Umbilical cord (tissue), 1 donor: ENCODE measurements at regions not wholly inside any gene's neighbourhood (a gene's known extent, or its start where the extent isn't known, plus 50 kb on each side); places are given as distances from the start of the nearest gene placed in this dataset.
"Not testable (repeated sequence)": the region's sequence is repeated elsewhere in the genome, so short reads cannot be mapped to it uniquely, and the experiment has no call there.

Source experiments
- DNase-seq: peaks from one replicate; pipeline ENCODE4 v3.0.0-alpha.2; 2015; ENCODE audit warnings: low spot score

- peak; percentile 53 for DNase-seq
Observed at GRCh38 chr5:56763711-56764466, 51.5 kb upstream of the MAP3K1 start.

- no peak for DNase-seq
Observed at GRCh38 chr5:56763182-56763581, 52.2 kb upstream of the MAP3K1 start.

DNA sequence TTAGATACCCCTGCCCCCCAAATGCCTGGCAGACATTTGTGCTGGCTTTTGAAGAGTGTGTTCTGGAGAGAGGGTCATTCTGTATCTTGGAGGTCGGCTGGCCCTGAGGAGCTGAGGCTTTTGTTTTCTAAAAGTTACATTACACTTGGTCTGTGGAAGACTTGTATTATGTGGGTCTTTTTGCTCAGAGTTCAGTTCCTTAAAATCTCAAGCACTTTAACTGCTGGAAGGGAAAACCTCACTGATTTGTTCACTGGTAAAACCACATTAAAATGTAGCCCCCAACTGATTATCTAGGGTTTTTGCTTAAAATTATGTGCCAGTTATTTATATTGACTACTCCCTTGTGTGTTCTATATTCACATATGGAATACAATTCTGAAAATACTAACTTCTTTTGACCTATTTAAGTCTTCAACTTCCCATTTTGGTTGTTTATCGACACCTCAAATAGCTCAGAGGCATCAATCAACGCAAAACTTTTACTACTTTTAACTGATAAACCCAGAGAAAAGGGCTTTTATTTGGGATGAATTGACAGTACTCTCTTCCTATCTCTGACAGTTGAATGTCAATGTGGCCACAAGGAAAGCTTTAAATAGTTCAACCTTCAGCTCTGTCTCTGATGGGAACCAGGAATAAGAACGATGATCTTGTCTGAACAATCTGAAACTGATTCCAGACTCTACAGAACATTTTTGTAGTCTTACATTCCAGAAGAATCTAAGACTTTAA is 54.0 kb upstream of the MAP3K1 start:
- peak; percentile 29 for DNase-seq

DNA sequence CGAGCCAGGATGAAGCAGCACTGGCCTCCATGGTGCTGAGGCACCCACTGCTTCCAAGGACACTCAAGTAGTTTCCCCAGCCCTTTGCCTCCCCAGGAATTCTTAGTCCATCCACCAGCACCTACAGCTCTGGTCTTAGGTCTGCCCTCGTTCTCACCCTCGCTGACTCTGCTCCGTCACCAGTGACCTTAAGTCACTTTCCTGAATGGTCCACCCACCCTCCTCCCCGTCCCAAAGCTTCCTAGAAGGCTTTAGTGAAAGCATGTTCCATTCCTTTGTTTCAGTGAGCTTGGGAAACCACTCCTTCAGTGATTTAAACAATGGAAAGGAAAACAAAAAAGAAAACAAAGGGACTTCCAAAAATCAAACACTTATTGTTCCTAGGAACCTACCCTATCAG is 54.6 kb upstream of the MAP3K1 start:
- no peak for DNase-seq

DNA sequence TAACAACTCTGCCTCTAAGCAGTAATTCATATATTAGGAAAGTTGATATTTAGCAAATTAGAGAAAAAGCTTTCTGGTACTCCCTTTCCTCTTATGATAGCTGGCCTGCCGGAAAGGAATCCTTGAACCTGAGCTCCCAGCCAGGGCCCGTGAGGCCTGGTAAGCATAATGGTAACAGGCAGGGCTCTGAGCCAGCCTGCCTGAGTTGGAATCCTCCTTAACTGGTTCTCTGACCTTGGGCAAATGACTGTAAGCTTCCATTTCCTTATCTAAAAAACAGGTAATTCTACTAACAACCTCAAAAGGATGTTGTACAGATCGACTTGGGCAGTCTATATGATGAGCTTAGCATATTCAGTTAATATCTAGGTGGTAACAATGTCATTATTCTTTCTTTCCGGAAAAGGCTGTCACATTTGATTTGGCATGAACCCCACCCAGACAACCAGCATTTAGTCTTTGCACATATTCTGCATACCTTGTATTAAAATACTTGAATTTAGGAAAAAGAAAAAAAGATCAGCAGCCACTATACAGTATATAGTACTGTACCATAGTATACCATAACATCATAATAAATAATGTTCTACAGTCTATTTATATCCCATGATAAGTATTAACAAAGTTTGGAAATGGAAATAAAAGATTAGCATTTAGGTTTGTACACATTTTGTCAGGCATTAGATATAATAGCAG is 55.7 kb upstream of the MAP3K1 start:
- DNase-seq: peak; percentile 68

DNA sequence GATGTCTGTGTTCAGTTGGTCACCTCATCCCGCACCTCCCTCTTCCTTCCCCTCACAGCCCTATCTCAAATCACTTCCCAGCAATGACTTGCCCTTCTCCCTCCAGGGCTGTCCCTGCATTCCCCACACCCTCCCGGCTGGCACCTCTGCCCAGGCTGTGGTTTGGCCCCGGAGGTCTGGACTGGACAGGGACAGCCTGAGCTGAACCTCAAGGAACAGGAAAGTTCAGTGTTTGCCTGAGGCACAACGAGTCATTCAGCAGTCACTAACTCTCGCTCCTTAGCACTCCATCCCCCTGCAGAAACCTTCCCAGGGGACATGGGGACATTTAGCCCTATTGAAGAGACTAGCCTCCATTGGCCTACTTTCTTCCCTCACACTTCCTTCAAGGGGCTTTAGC is 58.3 kb upstream of the MAP3K1 start:
- DNase-seq: no peak

DNA sequence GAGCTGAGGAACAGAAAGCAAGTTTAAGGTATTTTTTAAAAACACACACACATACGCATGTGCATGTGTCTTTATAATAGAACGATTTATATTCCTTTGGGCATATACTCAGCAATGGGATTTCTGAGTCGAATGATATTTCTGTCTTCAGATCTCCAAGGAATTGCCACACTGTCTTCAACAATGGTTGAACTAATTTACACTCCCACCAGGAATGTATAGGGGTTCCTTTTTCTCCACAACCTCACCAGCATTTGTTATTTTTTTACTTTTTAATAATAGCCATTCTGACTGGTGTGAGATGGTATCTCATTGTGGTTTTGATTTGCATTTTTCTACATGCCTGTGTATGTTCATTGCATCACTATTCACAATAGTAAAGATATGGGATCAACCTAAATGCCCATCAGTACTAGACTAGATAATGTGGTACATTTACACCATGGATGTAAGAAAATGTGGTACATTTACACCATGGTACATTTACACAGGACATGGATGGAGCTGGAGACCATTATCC is 60.3 kb upstream of the MAP3K1 start:
- no peak for DNase-seq

DNA sequence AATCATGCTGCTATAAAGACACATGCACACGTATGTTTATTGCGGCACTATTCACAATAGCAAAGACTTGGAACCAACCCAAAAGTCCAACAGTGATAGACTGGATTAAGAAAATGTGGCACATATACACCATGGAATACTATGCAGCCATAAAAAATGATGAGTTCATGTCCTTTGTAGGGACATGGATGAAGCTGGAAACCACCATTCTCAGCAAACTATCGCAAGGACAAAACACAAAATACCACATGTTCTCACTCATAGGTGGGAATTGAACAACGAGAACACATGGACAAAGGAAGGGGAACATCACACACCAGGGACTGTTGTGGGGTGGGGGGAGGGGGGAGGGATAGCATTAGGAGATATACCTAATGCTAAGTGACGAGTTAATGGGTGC is 61.8 kb upstream of the MAP3K1 start:
- DNase-seq: not testable (repeated sequence)

DNA sequence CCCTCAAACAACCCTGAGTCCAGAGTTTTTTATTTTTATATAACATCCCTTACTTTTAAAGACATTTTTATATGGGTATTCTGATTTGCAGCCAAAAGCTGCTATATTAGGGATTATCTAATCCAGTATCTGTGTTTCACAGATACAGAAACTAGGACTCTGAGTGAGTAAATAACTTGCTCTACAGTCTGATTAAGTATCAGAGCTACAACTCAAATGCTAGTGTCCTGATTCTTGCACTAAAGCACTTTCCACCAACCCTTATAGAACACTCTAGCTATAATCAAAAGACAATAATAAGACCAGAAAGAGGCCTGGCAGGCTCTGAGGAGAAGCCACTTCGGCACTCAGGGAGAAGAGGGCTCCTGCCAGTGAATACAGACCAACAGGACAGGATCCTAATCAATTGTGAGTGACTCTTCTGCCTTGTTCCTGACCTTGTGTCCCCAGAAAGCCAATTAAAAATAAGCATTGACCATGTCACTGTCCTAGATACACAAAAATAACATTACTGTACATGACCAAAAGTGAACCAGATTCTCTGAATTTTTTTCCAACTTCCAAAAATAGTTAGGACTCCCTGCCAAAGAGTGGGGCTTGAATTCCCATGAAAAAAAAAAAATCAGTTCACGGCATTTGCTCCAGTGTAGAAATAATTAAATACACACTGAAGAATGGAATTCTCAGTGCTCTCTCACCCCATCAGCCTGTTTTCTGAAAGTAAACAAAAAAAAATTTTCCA is 63.6 kb upstream of the MAP3K1 start:
- DNase-seq: peak; percentile 27

DNA sequence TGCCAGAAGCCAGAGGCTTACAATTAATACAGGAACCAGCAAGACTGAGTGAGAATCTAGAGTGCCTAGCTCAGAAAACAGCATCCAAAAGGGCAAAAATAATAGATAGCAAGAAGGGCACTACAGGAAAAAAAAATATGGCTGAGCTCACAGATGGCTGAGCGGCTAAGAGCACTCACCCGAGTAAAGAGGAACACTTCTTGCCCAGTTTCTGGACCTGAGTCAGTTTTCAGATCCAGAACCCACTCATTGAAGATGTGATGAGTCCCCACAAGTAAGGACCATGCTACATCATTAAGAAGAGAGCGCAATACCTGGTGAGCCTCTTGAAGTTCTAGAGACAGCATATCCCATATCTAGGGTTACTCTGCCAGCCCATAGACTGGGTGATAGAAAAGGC is 65.5 kb upstream of the MAP3K1 start:
- no peak for DNase-seq

DNA sequence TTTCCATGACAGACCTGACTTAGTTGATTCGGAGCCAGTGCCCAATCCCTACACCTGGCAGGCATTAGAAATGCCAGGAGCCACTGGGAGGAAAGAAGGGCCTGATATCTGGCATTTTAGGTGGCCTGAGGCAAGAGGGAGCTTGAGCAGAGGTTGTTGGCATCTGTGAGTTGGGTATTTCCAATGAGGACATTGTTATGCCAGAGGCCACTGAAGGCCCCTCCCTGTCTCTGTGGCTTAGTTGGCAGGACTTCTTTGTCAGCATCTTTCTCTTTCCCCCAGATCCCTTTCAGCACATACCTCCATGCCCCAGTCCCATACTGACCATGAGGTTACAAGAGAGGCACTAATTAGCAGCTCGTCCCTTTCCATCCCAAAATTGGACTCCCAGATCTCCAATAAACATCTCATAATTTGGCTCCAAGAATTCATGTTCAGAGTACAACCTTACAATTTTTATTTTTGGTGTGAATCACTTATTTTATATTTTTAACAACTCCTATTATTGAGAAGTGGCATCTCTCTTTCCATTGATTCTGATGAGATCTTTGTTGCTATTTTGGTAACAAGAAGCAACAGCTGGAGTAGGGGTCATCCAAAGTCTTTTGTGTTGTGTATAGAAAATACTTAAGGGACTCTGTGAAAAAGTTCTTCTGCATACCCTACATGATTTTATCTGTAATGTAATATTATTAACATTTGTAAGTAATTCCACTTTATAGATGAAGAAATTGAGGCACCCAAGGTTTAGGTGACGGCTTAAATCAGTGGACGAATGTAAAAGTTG is 68.6 kb upstream of the MAP3K1 start:
- no peak for DNase-seq

GRCh38 chr5:56745864-56746263 is 69.5 kb upstream of the MAP3K1 start:
- DNase-seq: no peak

DNA sequence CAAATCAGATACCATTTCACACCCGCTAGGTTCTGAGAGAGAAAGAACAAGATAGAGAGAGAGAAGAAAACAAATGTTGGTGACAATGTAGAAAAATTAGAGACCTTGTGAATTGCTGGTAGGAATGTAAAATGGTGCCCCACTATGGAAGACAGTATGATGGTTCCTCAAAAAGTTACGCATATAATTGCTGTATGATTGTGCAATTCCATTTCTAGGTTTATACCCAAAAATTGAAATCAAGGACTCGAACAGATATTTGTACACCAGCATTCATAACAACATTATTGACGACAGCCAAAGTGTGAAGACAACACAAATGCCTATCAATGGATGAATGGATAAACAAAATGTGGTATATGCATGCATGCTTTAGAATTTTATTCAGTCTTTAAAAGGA is 74.5 kb upstream of the MAP3K1 start:
- no peak for DNase-seq

- no peak for DNase-seq
Observed at GRCh38 chr5:56739990-56740389, 75.4 kb upstream of the MAP3K1 start.

- DNase-seq: no peak
Observed at GRCh38 chr5:56737951-56738606, 77.3 kb upstream of the MAP3K1 start.

- DNase-seq: peak; percentile 58
Observed at GRCh38 chr5:56737002-56737621, 78.2 kb upstream of the MAP3K1 start.

GRCh38 chr5:56735849-56736641 is 79.3 kb upstream of the MAP3K1 start:
- DNase-seq: peak; percentile 57

DNA sequence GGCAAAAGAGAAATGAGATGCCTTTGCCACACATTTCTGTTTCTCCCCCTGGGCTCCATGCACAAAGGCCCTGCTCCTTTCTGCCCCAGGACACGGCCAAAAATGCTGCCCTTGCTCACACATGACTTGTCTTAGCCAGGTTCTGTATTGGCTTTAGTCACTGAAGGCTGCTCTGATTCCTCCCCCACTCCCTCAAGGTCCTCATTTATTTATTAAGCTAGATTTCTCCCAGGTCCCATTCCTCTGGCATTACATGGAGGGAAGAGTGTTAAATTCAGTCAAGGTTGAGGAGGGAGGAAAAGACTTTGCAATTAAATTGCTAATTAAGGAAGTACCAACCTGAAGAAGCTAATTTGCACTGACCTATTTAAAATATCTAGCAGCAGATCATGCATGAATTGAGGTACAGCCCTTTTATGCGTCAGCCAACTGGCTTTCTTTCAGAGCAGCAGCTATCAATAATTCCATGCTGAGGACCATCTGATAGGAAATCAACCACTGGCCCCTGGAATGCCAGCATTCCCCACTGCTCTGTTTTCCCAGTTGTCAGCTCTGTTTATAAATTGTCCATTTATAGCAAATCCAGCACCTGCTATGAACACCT is 81.2 kb upstream of the MAP3K1 start:
- no peak for DNase-seq

DNA sequence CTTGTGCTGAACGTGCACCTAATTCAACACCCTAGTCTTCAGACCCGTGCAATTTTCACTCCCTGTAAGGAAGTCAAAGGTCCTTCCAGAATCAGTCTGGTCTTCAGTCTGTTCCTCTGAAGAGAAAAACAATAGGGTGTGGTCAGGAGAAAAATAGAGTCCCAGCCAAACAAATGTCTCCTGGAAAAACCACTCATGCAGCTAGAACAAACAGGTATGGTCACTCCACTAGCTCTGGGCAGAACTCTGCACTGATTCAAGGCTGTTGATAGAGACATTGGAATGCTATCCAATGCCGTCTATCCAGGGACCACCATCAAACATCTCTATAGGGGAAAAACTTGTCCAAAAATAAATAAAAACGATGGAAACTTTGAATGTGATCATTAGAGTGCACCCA is 81.8 kb upstream of the MAP3K1 start:
- DNase-seq: no peak
